Urinary bladder (tissue), 3 donors: ENCODE measurements at regions not wholly inside any gene's neighbourhood (a gene's known extent, or its start where the extent isn't known, plus 50 kb on each side); places are given as distances from the start of the nearest gene placed in this dataset.
"Not testable (repeated sequence)": the region's sequence is repeated elsewhere in the genome, so short reads cannot be mapped to it uniquely, and the experiment has no call there.

ENCODE experiments used
- DNase-seq: peaks from one replicate; pipeline ENCODE4 v3.0.0-alpha.2; 2015; ENCODE audit errors: extremely low spot score
- H3K27ac ChIP-seq: one replicate; pipeline ENCODE4 v1.5.1; 2013; ENCODE audit warnings: low read depth, mild to moderate bottlenecking, moderate library complexity
- H3K36me3 ChIP-seq: one replicate; pipeline ENCODE4 v1.6.1; 2013; ENCODE audit warnings: mild to moderate bottlenecking, moderate library complexity; ENCODE audit not compliant: insufficient read depth
- H3K4me1 ChIP-seq: one replicate; pipeline ENCODE4 v1.6.1; 2013; ENCODE audit warnings: mild to moderate bottlenecking, moderate library complexity; ENCODE audit not compliant: insufficient read depth
- H3K4me3 ChIP-seq: one replicate; pipeline ENCODE4 v1.5.1; 2013; ENCODE audit warnings: low read depth, low read length
- WGBS: extraction: QIAGEN DNeasy Blood & Tissue Kit; methylation state at CpG from one replicate; pipeline ENCODE4 v1.1.7; 2013; 5-methylcytosine and 5-hydroxymethylcytosine counted together
- donor health status: healthy with polysubstance abuse.
- donor health status: healthy.

DNA sequence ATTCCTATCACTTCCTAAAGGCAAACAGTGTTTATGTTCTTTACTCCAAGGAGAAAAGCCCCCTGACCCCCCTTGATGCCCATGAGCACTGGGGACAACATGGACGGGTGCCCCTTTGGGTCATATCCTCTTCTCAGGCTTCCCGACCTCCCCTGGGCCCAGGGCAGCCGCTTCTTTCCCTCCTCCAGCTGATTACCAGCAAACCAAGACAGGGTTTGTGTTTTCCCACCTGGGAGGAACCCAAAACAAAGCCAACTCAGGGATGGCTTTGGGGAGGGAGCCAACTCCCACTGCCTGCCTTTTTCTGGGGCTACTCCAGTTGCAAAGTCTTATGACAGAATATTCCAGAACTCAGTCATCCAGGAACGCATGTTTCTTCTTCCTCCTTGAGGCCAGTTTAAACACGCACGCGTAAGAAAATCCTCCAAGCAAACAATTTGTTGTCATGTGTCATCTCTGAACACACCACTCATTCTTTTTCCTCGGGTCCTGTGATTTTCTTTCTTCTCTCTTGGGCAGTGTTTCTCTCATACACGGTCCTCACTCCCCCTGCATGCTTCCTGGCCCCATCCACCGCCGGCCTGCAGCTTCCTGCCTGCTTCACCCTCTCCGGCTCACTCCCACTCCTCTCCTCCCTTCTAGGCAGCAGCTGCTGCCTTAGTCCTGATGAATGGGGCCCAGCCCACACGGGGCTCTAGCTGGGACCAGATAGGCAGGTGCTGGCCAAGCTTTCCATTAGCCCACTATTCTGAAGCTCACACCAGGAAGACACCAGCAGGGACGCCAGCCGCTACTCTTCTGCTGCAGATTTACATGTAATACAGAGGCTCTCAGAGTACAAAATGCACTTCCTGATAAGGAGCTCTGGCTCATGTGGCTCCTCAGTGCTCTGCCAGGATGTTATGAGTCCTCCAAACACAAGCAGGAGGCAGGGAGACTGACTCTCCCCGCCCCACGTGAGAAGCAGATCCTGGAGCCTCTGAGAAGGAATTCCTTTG is 116.7 kb upstream of the VOPP1 start:
- H3K4me3 ChIP-seq, H3K36me3 ChIP-seq, H3K4me1 ChIP-seq, H3K27ac ChIP-seq: not testable (repeated sequence)
- DNase-seq, result peak; percentile 61
- 21% methylated on average over 17 of the region's 17 CpGs for WGBS

DNA sequence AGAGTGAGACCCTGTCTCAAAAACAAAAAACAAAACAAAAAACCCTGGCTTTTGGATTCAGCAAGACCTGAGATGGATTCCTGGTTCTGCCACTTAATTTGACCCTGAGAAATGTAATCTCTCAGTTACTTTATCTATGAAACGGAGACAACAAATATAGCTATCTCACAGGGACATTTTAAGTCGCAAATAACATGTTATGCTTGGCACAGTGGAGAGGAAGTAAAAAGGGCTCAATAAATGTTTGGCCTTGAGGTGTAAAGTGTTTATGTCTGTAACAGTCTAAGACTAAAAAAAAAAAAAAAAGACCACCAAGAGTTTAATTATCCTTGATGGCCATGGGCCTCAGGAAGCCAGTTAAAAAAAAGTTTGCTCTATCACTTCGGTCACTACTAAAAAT is 116.0 kb upstream of the VOPP1 start:
- DNase-seq, H3K27ac ChIP-seq, H3K4me1 ChIP-seq, H3K4me3 ChIP-seq, H3K36me3 ChIP-seq: not testable (repeated sequence)
- WGBS, result 52% methylated on average over 3 of the region's 3 CpGs

DNA sequence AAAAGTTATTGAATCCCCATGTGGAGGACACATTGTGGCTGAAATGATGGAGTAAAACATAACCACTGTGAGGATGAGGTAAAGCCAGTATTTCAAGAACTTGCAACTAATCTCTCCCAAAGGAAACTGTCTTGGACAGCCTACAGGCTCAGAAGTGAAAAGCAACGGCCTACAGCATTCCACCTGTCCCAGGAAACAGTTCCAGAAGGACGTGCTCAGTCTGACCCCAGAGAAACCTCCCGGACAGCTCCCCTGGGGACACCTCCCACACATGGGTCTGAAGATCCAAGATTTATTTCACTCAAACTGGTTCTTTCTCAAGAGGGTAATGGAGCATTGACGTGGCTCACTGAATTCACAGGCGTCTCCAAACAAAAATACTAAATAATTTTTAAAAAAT is 115.0 kb upstream of the VOPP1 start:
- 92% methylated on average over 2 of the region's 5 CpGs for WGBS

DNA sequence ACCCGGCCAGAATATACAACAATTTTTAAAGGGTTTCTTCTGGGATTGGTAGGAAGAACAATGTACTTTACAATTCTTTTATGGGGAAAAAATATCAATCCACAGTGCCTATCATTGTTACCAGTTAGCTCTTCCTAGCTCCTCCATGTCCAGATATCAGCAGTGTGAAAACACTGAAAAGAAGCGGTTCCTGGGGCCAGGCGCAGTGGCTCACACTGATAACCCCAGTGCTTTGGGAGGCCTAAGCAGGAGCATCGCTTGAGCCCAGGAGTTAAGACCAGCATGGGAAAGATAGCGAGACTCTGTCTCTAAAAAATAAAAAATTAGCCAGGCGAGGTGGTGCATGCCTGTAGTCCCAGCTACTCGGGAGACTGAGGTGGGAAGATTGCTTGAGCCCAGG is 114.5 kb upstream of the VOPP1 start:
- WGBS, result 97% methylated on average over 7 of the region's 7 CpGs
- not testable (repeated sequence) for DNase-seq, H3K4me1 ChIP-seq, H3K27ac ChIP-seq, H3K4me3 ChIP-seq, H3K36me3 ChIP-seq

More for the DNA sequence above, 115.0 kb upstream of the VOPP1 start:
- not testable (repeated sequence) for H3K4me1 ChIP-seq, H3K4me3 ChIP-seq, H3K27ac ChIP-seq, H3K36me3 ChIP-seq, DNase-seq

DNA sequence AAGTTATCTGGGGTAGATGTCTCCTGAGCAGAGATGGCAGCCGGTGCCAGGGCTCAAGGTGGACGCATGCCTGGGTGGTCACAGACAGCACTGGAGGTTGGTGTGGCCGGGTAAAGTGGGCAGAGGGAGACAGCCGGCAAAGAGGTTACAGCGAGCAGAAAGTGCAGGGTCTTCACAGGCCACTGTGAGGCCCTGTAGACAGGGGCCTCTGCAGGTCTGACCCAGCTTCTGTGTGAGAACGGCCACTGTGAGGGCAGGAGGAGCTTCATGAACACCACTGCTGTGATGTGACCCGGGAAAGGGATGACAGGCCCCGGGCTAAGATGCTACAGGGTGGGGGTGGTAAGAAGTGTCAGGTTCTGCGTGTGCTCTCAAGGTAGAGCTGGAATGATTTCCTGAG is 111.2 kb upstream of the VOPP1 start:
- H3K4me1 ChIP-seq, H3K4me3 ChIP-seq, H3K27ac ChIP-seq, H3K36me3 ChIP-seq, DNase-seq: not testable (repeated sequence)
- WGBS, result 82% methylated on average over 9 of the region's 9 CpGs

DNA sequence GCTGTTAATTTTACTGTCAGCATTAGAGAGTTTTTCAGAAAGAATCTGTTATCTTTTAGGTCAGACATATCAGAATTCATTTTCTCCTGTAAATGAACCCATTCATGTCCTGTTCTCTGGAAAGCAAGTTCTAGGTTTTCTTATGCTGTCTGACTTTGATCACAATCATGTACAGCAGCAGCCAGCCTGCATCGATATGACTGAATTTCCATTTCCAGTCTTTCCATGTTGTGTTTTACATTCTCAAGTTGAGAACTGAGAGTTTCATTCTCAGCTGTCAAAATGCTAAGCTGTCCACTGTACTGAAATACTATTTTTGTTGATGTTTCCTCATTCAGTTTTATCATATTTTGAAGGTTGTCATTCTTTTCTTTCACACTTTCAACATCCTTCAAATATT is 103.3 kb upstream of the VOPP1 start:
- H3K36me3 ChIP-seq, H3K4me1 ChIP-seq, H3K4me3 ChIP-seq, H3K27ac ChIP-seq, DNase-seq: not testable (repeated sequence)
- 84% methylated on average over 1 of the region's 1 CpG for WGBS

DNA sequence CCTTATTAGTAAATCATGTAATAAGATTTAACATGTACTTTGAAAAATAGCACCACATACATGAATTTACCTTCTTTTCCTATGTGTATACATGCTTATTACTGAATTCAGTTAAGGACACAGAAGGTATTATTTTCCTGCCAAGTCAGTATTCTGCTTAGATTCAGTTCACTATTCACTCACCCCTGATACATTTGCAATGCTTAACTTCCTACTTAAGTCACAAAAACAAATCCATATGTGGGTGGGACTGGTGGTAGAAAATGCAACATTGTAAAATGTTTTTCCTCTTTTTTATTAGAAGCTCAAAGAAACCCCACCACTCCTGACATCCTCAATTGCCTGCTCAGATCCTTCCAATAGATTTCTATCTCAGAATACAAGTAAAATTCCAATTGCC is 101.2 kb upstream of the VOPP1 start:
- not testable (repeated sequence) for H3K36me3 ChIP-seq, DNase-seq, H3K27ac ChIP-seq, H3K4me1 ChIP-seq, H3K4me3 ChIP-seq

DNA sequence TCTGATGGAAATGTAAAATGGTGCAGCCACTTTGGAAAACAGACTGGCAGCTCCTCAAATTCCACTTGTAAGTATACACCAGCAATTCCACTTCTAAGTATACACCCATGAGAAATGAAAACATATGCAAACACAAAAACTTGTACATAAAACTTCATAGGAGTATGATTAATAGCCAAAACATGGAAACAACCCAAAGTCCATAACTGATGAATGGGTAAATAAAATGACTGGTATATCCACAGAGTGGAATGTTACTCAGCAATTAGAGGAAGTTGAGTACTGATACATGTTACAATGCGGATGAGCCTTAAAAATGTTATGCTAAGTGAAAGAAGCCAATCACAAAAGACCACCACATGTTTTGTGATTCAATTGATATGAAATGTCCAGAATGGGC is 99.8 kb upstream of the VOPP1 start:
- DNase-seq, H3K4me3 ChIP-seq, H3K4me1 ChIP-seq, H3K27ac ChIP-seq, H3K36me3 ChIP-seq: not testable (repeated sequence)
- no CpG with 5 or more reads among the region's 1 CpG for WGBS

DNA sequence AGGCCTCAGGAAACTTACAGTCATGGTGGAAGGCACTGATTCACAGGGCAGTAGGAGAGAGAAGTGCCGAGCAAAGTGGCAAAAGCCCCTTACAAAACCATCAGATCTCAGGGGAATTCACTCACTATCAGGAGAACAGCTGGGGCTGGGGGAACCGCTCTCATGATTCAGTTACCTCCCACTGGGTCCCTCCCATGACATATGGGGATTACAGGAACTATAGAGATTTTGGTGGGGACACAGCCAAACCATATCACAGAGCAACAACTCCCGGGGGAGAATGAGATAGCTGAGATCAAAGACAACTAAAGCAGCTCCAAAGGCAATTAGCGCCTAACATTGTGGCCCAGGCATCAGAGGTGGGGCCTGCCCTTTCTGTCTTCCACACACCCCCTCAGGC is 85.4 kb upstream of the VOPP1 start:
- Histone ChIP-seq H3K27ac (no peak overlapping the region), H3K36me3 (no peaks in the 10 kb centered on the region), H3K4me3 (no peak overlapping the region), H3K4me1 (no peaks in the 10 kb centered on the region)
- 73% methylated on average over 4 of the region's 4 CpGs for WGBS
- no peak for DNase-seq

DNA sequence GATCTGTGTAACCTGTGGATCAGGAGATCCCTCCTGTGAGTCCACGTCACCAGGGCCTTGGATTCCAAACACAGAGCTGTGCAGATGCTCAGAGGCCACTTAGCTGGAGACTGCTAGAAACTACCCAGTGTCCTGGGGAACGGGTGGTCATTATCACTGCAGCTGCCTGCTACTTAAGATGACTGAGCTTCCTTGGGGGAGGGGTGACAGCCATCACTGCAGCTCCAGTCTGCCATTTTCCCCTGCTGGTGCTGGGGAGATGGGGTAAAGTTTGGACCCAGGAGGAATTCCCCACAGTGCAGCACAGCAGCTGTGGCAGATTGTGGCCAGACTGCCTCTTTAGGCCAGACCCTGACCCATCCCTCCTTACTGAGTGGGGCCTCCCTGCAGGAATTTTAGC is 78.8 kb upstream of the VOPP1 start:
- no peaks in the 10 kb centered on the region for H3K4me1 ChIP-seq
- no peak overlapping the region for H3K27ac ChIP-seq
- no peak for DNase-seq
- H3K4me3 ChIP-seq, result no peak overlapping the region
- 85% methylated on average over 2 of the region's 2 CpGs for WGBS
- H3K36me3 ChIP-seq, result no peaks in the 10 kb centered on the region

DNA sequence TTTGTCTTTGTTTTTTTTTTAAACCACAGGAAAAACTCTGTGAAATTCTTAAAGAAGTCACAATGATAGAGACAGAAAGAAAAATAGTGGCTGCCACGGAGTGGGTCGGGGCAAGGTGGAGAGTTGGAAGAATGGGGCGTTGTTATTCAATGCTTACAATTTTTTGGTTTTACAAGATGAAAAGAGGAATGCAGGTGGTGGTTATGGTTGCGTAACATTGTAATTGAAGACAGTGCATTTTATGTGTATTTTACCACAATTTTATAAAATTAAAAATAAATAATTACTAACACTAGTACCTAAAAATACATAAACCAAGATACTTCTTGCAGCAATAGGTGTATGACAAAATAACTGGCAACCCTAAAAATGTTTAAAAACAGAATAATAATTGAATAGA is 76.9 kb upstream of the VOPP1 start:
- Histone ChIP-seq H3K27ac (no peak overlapping the region), H3K4me1 (no peaks in the 10 kb centered on the region), H3K4me3 (no peak overlapping the region), H3K36me3 (no peaks in the 10 kb centered on the region)
- no peak for DNase-seq
- WGBS, result 96% methylated on average over 4 of the region's 4 CpGs

DNA sequence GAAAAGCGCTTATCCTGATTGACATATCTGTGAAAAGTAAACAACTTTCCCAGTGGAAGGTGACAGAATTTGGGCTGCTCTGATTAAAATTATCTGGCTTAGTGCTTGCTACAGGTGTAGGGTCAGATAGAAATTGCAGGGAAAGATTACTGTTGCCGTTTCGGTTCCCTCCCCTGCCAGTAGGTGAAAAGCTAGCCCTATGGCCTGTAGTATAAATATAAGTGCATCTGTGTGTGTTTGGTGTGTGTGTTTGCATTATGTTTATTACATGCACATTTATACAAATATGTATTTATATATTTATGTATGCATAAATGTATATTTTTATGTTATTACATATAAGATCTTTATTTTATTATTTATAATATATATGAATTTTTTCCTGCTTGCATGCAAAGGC is 72.3 kb upstream of the VOPP1 start:
- 70% methylated on average over 3 of the region's 3 CpGs for WGBS
- no peak overlapping the region for H3K27ac ChIP-seq
- H3K36me3 ChIP-seq, result no peaks in the 10 kb centered on the region
- H3K4me3 ChIP-seq, result no peak overlapping the region
- no peaks in the 10 kb centered on the region for H3K4me1 ChIP-seq
- no peak for DNase-seq

DNA sequence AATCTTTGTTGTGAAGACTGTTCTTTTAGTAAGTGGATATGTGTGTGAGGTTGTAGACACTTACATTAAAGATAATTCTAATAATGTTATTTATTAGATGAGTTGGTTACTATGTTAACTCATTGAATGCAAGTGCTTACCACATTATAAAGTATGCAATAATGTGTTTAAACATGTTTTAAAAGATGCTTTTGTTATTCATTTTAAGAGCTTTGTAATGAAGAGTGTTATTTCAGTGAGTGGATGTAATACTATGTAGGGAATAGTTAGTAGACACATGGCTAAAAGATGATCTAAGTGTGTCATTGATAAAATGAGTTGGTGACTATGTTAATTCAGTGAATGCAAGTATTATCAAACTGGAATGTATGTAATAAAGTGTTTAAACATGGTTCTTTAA is 70.0 kb upstream of the VOPP1 start:
- Histone ChIP-seq H3K4me3 (no peak overlapping the region), H3K27ac (no peak overlapping the region), H3K4me1 (no peaks in the 10 kb centered on the region), H3K36me3 (no peaks in the 10 kb centered on the region)
- no peak for DNase-seq

DNA sequence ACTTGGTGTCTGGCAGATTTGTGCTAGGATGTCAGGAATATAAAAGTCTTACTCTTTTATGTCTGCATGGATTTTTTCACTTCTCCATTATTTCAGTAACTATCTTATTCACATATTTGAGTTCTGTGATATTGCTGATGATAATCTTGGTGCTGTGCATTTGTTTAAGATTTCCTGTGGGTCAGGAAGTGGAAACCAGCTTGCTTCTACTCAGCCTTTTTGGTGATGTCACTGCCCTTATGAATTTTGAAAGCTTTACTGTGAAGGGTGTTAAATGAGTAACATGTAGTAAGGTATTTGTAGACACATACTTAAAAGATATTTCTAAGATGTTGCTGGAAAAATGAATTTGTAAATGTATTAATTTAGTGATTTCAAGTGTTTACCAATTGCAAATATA is 69.5 kb upstream of the VOPP1 start:
- no peak overlapping the region for H3K27ac ChIP-seq
- DNase-seq, result no peak
- H3K4me3 ChIP-seq, result no peak overlapping the region
- H3K36me3 ChIP-seq, result no peaks in the 10 kb centered on the region
- no peaks in the 10 kb centered on the region for H3K4me1 ChIP-seq
